ENCODE measurements at regions not wholly inside any gene's neighbourhood (a gene's known extent, or its start where the extent isn't known, plus 50 kb on each side); places are given as distances from the start of the nearest gene placed in this dataset.

GRCh38 chr2:134117676-134118075 is 136.2 kb upstream of the MGAT5 start:
- ChIA-PET POLR2A (interaction anchor here (1.0 to 4.2 kb wide), 3 partner anchors 128 to 329 kb away, joined by 3 to 27 read pairs (median 4); no protein-coding TSS in a partner anchor), CTCF (interaction anchor here (0.6 to 9.8 kb wide), 35 partner anchors 8 to 1471 kb away, joined by 3 to 175 read pairs (median 5); partner anchors contain the start of gene MGAT5)
- no peak for TF ChIP-seq USF2 (IDR thresholded peaks at IDR 0.05; ENCODE audit: borderline replicate concordance, low read depth, low read length)
- TF ChIP-seq CTCF (IDR thresholded peaks at IDR 0.05): no peak
- no peak for TF ChIP-seq RCOR1 (IDR thresholded peaks at IDR 0.05; ENCODE audit: low read length)
- TF ChIP-seq FOXJ3 (CRISPR knock-in tag; IDR thresholded peaks at IDR 0.05): no peak
- TF ChIP-seq EP300 (IDR thresholded peaks at IDR 0.05; ENCODE audit: borderline replicate concordance in 1 of 2, low read depth in 1 of 2, low read length in 1 of 2): no peak
- no peak for TF ChIP-seq MEF2A (IDR thresholded peaks at IDR 0.05; ENCODE audit: borderline replicate concordance, low read depth)
- no peak for TF ChIP-seq GATA2 (CRISPR knock-in tag; IDR thresholded peaks at IDR 0.05)
- TF ChIP-seq GABPA (IDR thresholded peaks at IDR 0.05; ENCODE audit: low read depth): no peak
- no peak for TF ChIP-seq RFX5 (IDR thresholded peaks at IDR 0.05; ENCODE audit: low read length)
- TF ChIP-seq POLR2AphosphoS5 (IDR thresholded peaks at IDR 0.05; ENCODE audit: low read depth, low read length): no peak
- no peak for TF ChIP-seq FOSL2 (IDR thresholded peaks at IDR 0.05; ENCODE audit: borderline replicate concordance, low read depth)
- no peak for TF ChIP-seq ELF1 (IDR thresholded peaks at IDR 0.05)
- TF ChIP-seq PBX3 (IDR thresholded peaks at IDR 0.05): no peak
- TF ChIP-seq IRF3 (IDR thresholded peaks at IDR 0.05; ENCODE audit: low read depth, low read length): no peak
- no peak for TF ChIP-seq ZBTB33 (IDR thresholded peaks at IDR 0.05; ENCODE audit: borderline replicate concordance, low read depth)
- TF ChIP-seq MAX (IDR thresholded peaks at IDR 0.05; ENCODE audit: low read depth): no peak
- TF ChIP-seq TCF12 (IDR thresholded peaks at IDR 0.05): no peak
- TF ChIP-seq MXI1 (IDR thresholded peaks at IDR 0.05; ENCODE audit: low read depth, low read length): no peak
- no peak for TF ChIP-seq REST (IDR thresholded peaks at IDR 0.05; ENCODE audit: low read depth, low read length)
- no peak for TF ChIP-seq RXRA (IDR thresholded peaks at IDR 0.05; ENCODE audit: borderline replicate concordance, low read depth)
- Histone ChIP-seq H3K4me1 (ENCODE audit: control insufficient read depth in 1 of 2, insufficient read depth in 2 of 2, low read depth in 1 of 2, low read length in 1 of 2) (peaks cover 0 to 20% of the 10 kb centered on the region in 2 experiments; a peak in 2 of 4 replicates), H3F3A (replicated peaks; ENCODE audit: insufficient read depth) (peaks cover 7% of the 10 kb centered on the region), H3K36me3 (replicated peaks in 1 of 2; ENCODE audit: control insufficient read depth in 1 of 2, insufficient read depth in 2 of 2, low read length in 1 of 2) (no peaks in the 10 kb centered on the region), H3K4me2 (no peak overlapping the region), H3K9me3 (no peaks in the 10 kb centered on the region), H3K27ac (ENCODE audit: low read depth in 2 of 2, low read length in 1 of 2) (no peak overlapping the region), H3K27me3 (ENCODE audit: insufficient read depth) (no peaks in the 10 kb centered on the region), H4K20me1 (ENCODE audit: insufficient read depth) (no peaks in the 10 kb centered on the region), H3K79me2 (ENCODE audit: insufficient read depth) (peaks cover 16% of the 10 kb centered on the region), H3K9me2 (no peaks in the 10 kb centered on the region), H2AFZ (ENCODE audit: low read depth) (no peak overlapping the region), H3K4me3 (ENCODE audit: low read depth in 2 of 2, low read length in 1 of 2) (no peak overlapping the region), H3K9ac (no peak overlapping the region)
- DNase-seq: no peak
- WGBS (ENCODE audit: low lambda C conversion rate): 24% methylated on average over 2 of the region's 2 CpGs
